K562 (cell line): ENCODE measurements at regions not wholly inside any gene's neighbourhood (a gene's known extent, or its start where the extent isn't known, plus 50 kb on each side); places are given as distances from the start of the nearest gene placed in this dataset.

Experiments
- CEBPB ChIP-seq: fragments of 450-650 bp; IDR thresholded peaks from 2 replicates; pipeline ENCODE4 v1.6.1; 2016; ENCODE audit warnings: missing genetic modification characterization, missing compliant biosample characterization
- CHD1 ChIP-seq: fragments of 200-600 bp; sonication (generic); IDR thresholded peaks from one replicate; pipeline ENCODE4 v1.6.1; 2012; ENCODE audit warnings: mild to moderate bottlenecking, moderate library complexity, low read length, inconsistent platforms
- CHD2 ChIP-seq: IDR thresholded peaks from 2 replicates; pipeline ENCODE4 v1.6.1; 2011; ENCODE audit warnings: low read depth, low read length
- CREB1 ChIP-seq, 2 experiments: sonication (generic) in 1 of 2; formaldehyde crosslinking in 1 of 2; IDR thresholded peaks; 2 replicates each; pipeline versions ENCODE4 v1.6.1 to v1.8.0; 2012 to 2022; ENCODE audit warnings: inconsistent platforms in 1 of 2, mild to moderate bottlenecking in 1 of 2, missing genetic modification reagents in 1 of 2, moderate library complexity in 1 of 2
- CTCF ChIP-seq, 3 experiments: IDR thresholded peaks in 2 of 3; conservative IDR thresholded peaks in 1 of 3; 2 replicates each; pipeline ENCODE4 v1.5.1; 2011 to 2012; ENCODE audit warnings: low read length in 3 of 3, mild to moderate bottlenecking in 3 of 3, control low read depth in 2 of 3, improper control_type of control experiment in 1 of 3, inconsistent platforms in 1 of 3, low read depth in 1 of 3, mixed read lengths in 1 of 3, moderate library complexity in 1 of 3; ENCODE audit not compliant: insufficient read depth in 2 of 3
- CTCFL ChIP-seq: IDR thresholded peaks from 2 replicates; pipeline ENCODE4 v1.6.1; 2011; ENCODE audit warnings: borderline replicate concordance, low read depth, mild to moderate bottlenecking, moderate library complexity, low read length; ENCODE audit not compliant: insufficient read depth, poor library complexity, severe bottlenecking
- ELK1 ChIP-seq: sonication (generic); formaldehyde crosslinking; IDR thresholded peaks from 2 replicates; pipeline ENCODE4 v1.8.1; 2022; ENCODE audit warnings: missing genetic modification reagents
- FOXJ2 ChIP-seq: fragments of 200-800 bp; sonication (Bioruptor generic); IDR thresholded peaks from 2 replicates; pipeline ENCODE4 v1.6.1; 2016; ENCODE audit warnings: missing genetic modification characterization, missing compliant biosample characterization
- HDAC2 ChIP-seq: fragments of 450-650 bp; IDR thresholded peaks from 2 replicates; pipeline ENCODE4 v1.6.1; 2016; ENCODE audit warnings: mild to moderate bottlenecking
- L3MBTL2 ChIP-seq: fragments of 450-650 bp; IDR thresholded peaks from 2 replicates; pipeline ENCODE4 v1.6.1; 2016; ENCODE audit warnings: mild to moderate bottlenecking, moderate library complexity
- MAX ChIP-seq: sonication (generic); formaldehyde crosslinking; IDR thresholded peaks from 2 replicates; pipeline ENCODE4 v1.9.0; 2022; ENCODE audit warnings: mild to moderate bottlenecking, missing genetic modification reagents
- PHB ChIP-seq: fragments of 250-450 bp; sonication (Bioruptor Pico); IDR thresholded peaks from 2 replicates; pipeline ENCODE4 v1.5.0; 2021
- ZNF124 ChIP-seq: sonication (generic); formaldehyde crosslinking; IDR thresholded peaks from 2 replicates; pipeline ENCODE4 v1.8.1; 2022; ENCODE audit warnings: missing genetic modification reagents
- ZNF3 ChIP-seq: fragments of 250-450 bp; sonication (Bioruptor Pico); IDR thresholded peaks from 2 replicates; pipeline ENCODE4 v1.5.0; 2021; ENCODE audit warnings: mild to moderate bottlenecking, moderate library complexity

GRCh38 chr10:78188446-78188845 lies 154.8 kb downstream of the RPS24 start:
- TF ChIP-seq ZNF3 (CRISPR knock-in tag) = no peak
- no peak for TF ChIP-seq CTCF (IDR thresholded peaks at IDR 0.05 in 2 of 3, conservative IDR thresholded peaks at IDR 0.05 in 1 of 3; ENCODE audit: insufficient read depth in 2 of 3, low read depth in 1 of 3, low read length in 3 of 3)
- no peak for TF ChIP-seq HDAC2
- no peak for TF ChIP-seq CHD2
- TF ChIP-seq PHB = no peak
- no peak for TF ChIP-seq CTCFL
- no peak for TF ChIP-seq CHD1
- no peak for TF ChIP-seq FOXJ2 (tag)
- TF ChIP-seq ZNF124 (CRISPR knock-in tag) = no peak
- TF ChIP-seq L3MBTL2 = no peak
- TF ChIP-seq MAX (CRISPR knock-in tag) = no peak
- no peak for TF ChIP-seq CEBPB
- TF ChIP-seq CREB1 (IDR thresholded peaks at IDR 0.05) = no peak
- TF ChIP-seq CREB1 (CRISPR knock-in tag; IDR thresholded peaks at IDR 0.05) = no peak
- TF ChIP-seq ELK1 (CRISPR knock-in tag) = no peak
